Memory B cell (primary cell): ENCODE measurements at regions not wholly inside any gene's neighbourhood (a gene's known extent, or its start where the extent isn't known, plus 50 kb on each side); places are given as distances from the start of the nearest gene placed in this dataset.
"Not testable (repeated sequence)": the region's sequence is repeated elsewhere in the genome, so short reads cannot be mapped to it uniquely, and the experiment has no call there.

Source experiments
- ATAC-seq: fragments of 150-1000 bp; cut with Tn5 transposase; 2 replicates; pipeline ENCODE4 v1.10.0; 2021; ENCODE audit warnings: low read depth, mild to moderate bottlenecking, moderate library complexity
- DNase-seq, 2 donors: peaks; one replicate each; pipeline ENCODE4 v3.0.0; 2022; ENCODE audit warnings: low spot score in 2 of 2
- H3K27ac Mint-ChIP-seq: one replicate; pipeline ENCODE4 v1.8.0; 2022; ENCODE audit warnings: mild to moderate bottlenecking, moderate library complexity, mixed read lengths
- H3K27me3 Mint-ChIP-seq: one replicate; pipeline ENCODE4 v1.8.0; 2022; ENCODE audit warnings: mixed read lengths
- H3K36me3 Mint-ChIP-seq: one replicate; pipeline ENCODE4 v1.8.0; 2022; ENCODE audit warnings: mild to moderate bottlenecking, mixed read lengths
- H3K4me1 Mint-ChIP-seq: one replicate; pipeline ENCODE4 v1.8.0; 2022; ENCODE audit warnings: mixed read lengths
- H3K4me3 Mint-ChIP-seq: one replicate; pipeline ENCODE4 v1.8.0; 2022; ENCODE audit warnings: mild to moderate bottlenecking, moderate library complexity, mixed read lengths
- H3K9me3 Mint-ChIP-seq: one replicate; pipeline ENCODE4 v1.8.0; 2022; ENCODE audit warnings: mixed read lengths

GRCh38 chr3:72628065-72628464, 220.2 kb downstream of the SHQ1 start:
- Mint-ChIP-seq H3K4me1 (peaks cover 8% of the 10 kb centered on the region), H3K4me3 (no peak overlapping the region)

GRCh38 chr3:72627271-72627670, 221.0 kb downstream of the SHQ1 start:
- H3K9me3 Mint-ChIP-seq = no peaks in the 10 kb centered on the region
- no peak overlapping the region for H3K27ac Mint-ChIP-seq
- ATAC-seq = no peak
- no peak for DNase-seq
- peaks cover 10% of the 10 kb centered on the region for H3K27me3 Mint-ChIP-seq
- no peaks in the 10 kb centered on the region for H3K36me3 Mint-ChIP-seq
- peaks cover 8% of the 10 kb centered on the region for H3K4me1 Mint-ChIP-seq
- H3K4me3 Mint-ChIP-seq = no peak overlapping the region

More at GRCh38 chr3:72628065-72628464, 220.2 kb downstream of the SHQ1 start:
- Mint-ChIP-seq H3K27me3 (peaks cover 6% of the 10 kb centered on the region), H3K9me3 (no peaks in the 10 kb centered on the region), H3K27ac (no peak overlapping the region), H3K36me3 (no peaks in the 10 kb centered on the region)
- DNase-seq (no peak), ATAC-seq (no peak)

GRCh38 chr3:72625602-72626337, 222.5 kb downstream of the SHQ1 start:
- ATAC-seq = no peak
- Mint-ChIP-seq H3K36me3 (peaks cover 2% of the 10 kb centered on the region), H3K9me3 (peaks cover 2% of the 10 kb centered on the region), H3K27me3 (peaks cover 12% of the 10 kb centered on the region), H3K4me1 (peaks cover 8% of the 10 kb centered on the region), H3K4me3 (no peak overlapping the region), H3K27ac (no peak overlapping the region)
- no peak for DNase-seq

- Mint-ChIP-seq H3K27me3 (peaks cover 12% of the 10 kb centered on the region), H3K27ac (no peak overlapping the region), H3K4me3 (no peak overlapping the region), H3K9me3 (peaks cover 2% of the 10 kb centered on the region), H3K4me1 (peaks cover 8% of the 10 kb centered on the region), H3K36me3 (peaks cover 2% of the 10 kb centered on the region)
- DNase-seq = no peak
- ATAC-seq = no peak
These were observed 223.6 kb downstream of the SHQ1 start for GRCh38 chr3:72624656-72625055.

GRCh38 chr3:72618739-72619138, 229.5 kb downstream of the SHQ1 start:
- no peak overlapping the region for H3K4me3 Mint-ChIP-seq
- no peak for ATAC-seq
- H3K36me3 Mint-ChIP-seq = peaks cover 4% of the 10 kb centered on the region
- no peak for DNase-seq
- H3K4me1 Mint-ChIP-seq = no peaks in the 10 kb centered on the region
- H3K27me3 Mint-ChIP-seq = peaks cover 18% of the 10 kb centered on the region
- peaks cover 12% of the 10 kb centered on the region for H3K9me3 Mint-ChIP-seq
- no peak overlapping the region for H3K27ac Mint-ChIP-seq

- no peak for DNase-seq
- H3K27ac Mint-ChIP-seq = no peak overlapping the region
- ATAC-seq = no peak
- H3K27me3 Mint-ChIP-seq = peaks cover 15% of the 10 kb centered on the region
- H3K4me1 Mint-ChIP-seq = no peaks in the 10 kb centered on the region
- H3K9me3 Mint-ChIP-seq = peaks cover 12% of the 10 kb centered on the region
- H3K36me3 Mint-ChIP-seq = peaks cover 4% of the 10 kb centered on the region
- H3K4me3 Mint-ChIP-seq = no peak overlapping the region
These were observed 230.7 kb downstream of the SHQ1 start for GRCh38 chr3:72617424-72618024.

GRCh38 chr3:72615776-72616175, 232.5 kb downstream of the SHQ1 start:
- ATAC-seq (no peak), DNase-seq (no peak)
- Mint-ChIP-seq H3K4me3 (no peak overlapping the region), H3K27ac (no peak overlapping the region), H3K9me3 (peaks cover 10% of the 10 kb centered on the region), H3K4me1 (no peaks in the 10 kb centered on the region), H3K27me3 (peaks cover 10% of the 10 kb centered on the region), H3K36me3 (peaks cover 2% of the 10 kb centered on the region)

- Mint-ChIP-seq H3K27me3 (peaks cover 10% of the 10 kb centered on the region), H3K9me3 (peaks cover 10% of the 10 kb centered on the region), H3K27ac (no peak overlapping the region), H3K4me1 (no peaks in the 10 kb centered on the region), H3K4me3 (no peak overlapping the region), H3K36me3 (peaks cover 2% of the 10 kb centered on the region)
- DNase-seq (no peak), ATAC-seq (no peak)
These were observed 233.1 kb downstream of the SHQ1 start for GRCh38 chr3:72615182-72615581.

GRCh38 chr3:72614394-72615074, 233.7 kb downstream of the SHQ1 start:
- H3K36me3 Mint-ChIP-seq = peaks cover 2% of the 10 kb centered on the region
- H3K4me1 Mint-ChIP-seq = no peaks in the 10 kb centered on the region
- ATAC-seq = no peak
- no peak for DNase-seq
- peaks cover 10% of the 10 kb centered on the region for H3K9me3 Mint-ChIP-seq
- peaks cover 10% of the 10 kb centered on the region for H3K27me3 Mint-ChIP-seq
- H3K4me3 Mint-ChIP-seq = no peak overlapping the region
- H3K27ac Mint-ChIP-seq = no peak overlapping the region

- DNase-seq (no peak), ATAC-seq (no peak)
- peaks cover 10% of the 10 kb centered on the region for H3K9me3 Mint-ChIP-seq
- peaks cover 2% of the 10 kb centered on the region for H3K36me3 Mint-ChIP-seq
- no peak overlapping the region for H3K27ac Mint-ChIP-seq
- no peak overlapping the region for H3K4me3 Mint-ChIP-seq
- no peaks in the 10 kb centered on the region for H3K4me1 Mint-ChIP-seq
- peaks cover 8% of the 10 kb centered on the region for H3K27me3 Mint-ChIP-seq
These were observed 234.4 kb downstream of the SHQ1 start for GRCh38 chr3:72613871-72614270.

- not testable (repeated sequence) for H3K36me3 Mint-ChIP-seq, H3K27ac Mint-ChIP-seq, ATAC-seq, H3K9me3 Mint-ChIP-seq, H3K27me3 Mint-ChIP-seq, DNase-seq, H3K4me1 Mint-ChIP-seq, H3K4me3 Mint-ChIP-seq
These were observed 239.1 kb downstream of the SHQ1 start for GRCh38 chr3:72609114-72609513.

GRCh38 chr3:72606005-72606800, 242.0 kb downstream of the SHQ1 start:
- no peak overlapping the region for H3K27ac Mint-ChIP-seq
- H3K4me1 Mint-ChIP-seq = no peaks in the 10 kb centered on the region
- no peaks in the 10 kb centered on the region for H3K36me3 Mint-ChIP-seq
- H3K9me3 Mint-ChIP-seq = no peaks in the 10 kb centered on the region
- H3K27me3 Mint-ChIP-seq = peaks cover 7% of the 10 kb centered on the region
- ATAC-seq (no peak), DNase-seq (no peak)
- H3K4me3 Mint-ChIP-seq = no peak overlapping the region

- Mint-ChIP-seq H3K4me1 (no peaks in the 10 kb centered on the region), H3K27ac (no peak overlapping the region), H3K36me3 (no peaks in the 10 kb centered on the region), H3K9me3 (no peaks in the 10 kb centered on the region), H3K27me3 (peaks cover 12% of the 10 kb centered on the region), H3K4me3 (no peak overlapping the region)
- DNase-seq (no peak), ATAC-seq (no peak)
These were observed 243.9 kb downstream of the SHQ1 start for GRCh38 chr3:72604328-72604727.
